K562 (cell line): ENCODE measurements at regions not wholly inside any gene's neighbourhood (a gene's known extent, or its start where the extent isn't known, plus 50 kb on each side); places are given as distances from the start of the nearest gene placed in this dataset.
"Not testable (repeated sequence)": the region's sequence is repeated elsewhere in the genome, so short reads cannot be mapped to it uniquely, and the experiment has no call there.

Experiments used
- ATAC-seq: fragments of 200-7000 bp; cut with Tn5 transposase; 3 replicates; pipeline ENCODE4 v1.9.1; 2020; ENCODE audit warnings: moderate library complexity
- BruUV-seq: library from RNA; stranded (reverse); fragments of 400-500 nt; replicated peaks from 2 replicates; lab custom pipeline; 2021; lab: Mats Ljungman, UMichigan
- CTCF ChIA-PET: fragments of 300-600 bp; formaldehyde crosslinking; extraction: SDS; loops from one replicate; lab custom pipeline; 2021; ENCODE audit warnings: low intra/inter-chr PET ratio; lab: Yijun Ruan, JAX
- POLR2A ChIA-PET: fragments of 300-600, 350-650 bp; sonication (Branson Sonifier 250); formaldehyde crosslinking; extraction: SDS; loops from one replicate; lab custom pipeline; 2021; ENCODE audit warnings: antibody characterized with exemption, inconsistent platforms; lab: Yijun Ruan, JAX
- DNase-seq, 4 experiments: peaks; one replicate each; pipeline versions ENCODE4 v3.0.0 to v3.0.0-alpha.2; 2011 to 2018; ENCODE audit warnings: low spot score in 3 of 4, mixed read lengths in 3 of 4; ENCODE audit errors: extremely low read depth in 1 of 4
- FAIRE-seq: peaks from 2 replicates; lab custom pipeline; 2011; peaks lifted over from hg19 to GRCh38; lab: Jason Lieb, UNC
- H2AFZ ChIP-seq: 2 replicates; pipeline ENCODE4 v1.6.0; 2011; ENCODE audit warnings: low read depth, low read length, control low read depth, inconsistent platforms
- H3K27ac ChIP-seq: fragments of 200-600 bp; 3 replicates; pipeline ENCODE4 v1.8.0; 2011; ENCODE audit warnings: low read depth, mild to moderate bottlenecking, control low read depth, inconsistent platforms, low read length, moderate library complexity, mixed read lengths; ENCODE audit errors: extremely low read depth
- H3K27me3 ChIP-seq, 2 experiments: fragments of 300-600 bp in 1 of 2; 2 replicates in 1 of 2; 3 replicates in 1 of 2; pipeline versions ENCODE4 v1.6.0 to v1.8.0; 2011; ENCODE audit warnings: inconsistent platforms in 2 of 2, low read length in 2 of 2, mild to moderate bottlenecking in 1 of 2, mixed read lengths in 1 of 2, moderate library complexity in 1 of 2; ENCODE audit not compliant: control insufficient read depth in 2 of 2, insufficient read depth in 2 of 2
- H3K36me3 ChIP-seq: fragments of 300-600 bp; 3 replicates; pipeline ENCODE4 v1.8.0; 2011; ENCODE audit warnings: mild to moderate bottlenecking, low read length, inconsistent platforms; ENCODE audit not compliant: control insufficient read depth, insufficient read depth
- H3K4me1 ChIP-seq, 2 experiments: fragments of 200-600 bp in 1 of 2; replicated peaks in 1 of 2; 2 replicates in 1 of 2; 3 replicates in 1 of 2; pipeline versions ENCODE4 v1.5.1 to v1.8.0; 2011; ENCODE audit warnings: inconsistent platforms in 2 of 2, low read length in 2 of 2, mild to moderate bottlenecking in 1 of 2, mixed read lengths in 1 of 2, moderate library complexity in 1 of 2; ENCODE audit not compliant: control insufficient read depth in 2 of 2, insufficient read depth in 2 of 2
- H3K4me2 ChIP-seq: 2 replicates; pipeline ENCODE4 v1.6.1; 2011; ENCODE audit warnings: low read length, control low read depth, inconsistent platforms, mixed read lengths; ENCODE audit not compliant: insufficient read depth
- H3K4me3 ChIP-seq: fragments of 200-600 bp; sonication (generic), shearing (Covaris generic); 2 replicates; pipeline ENCODE4 v1.5.1; 2016; ENCODE audit warnings: control low read depth, inconsistent platforms
- H3K79me2 ChIP-seq: fragments of 200-600 bp; 3 replicates; pipeline ENCODE4 v1.8.0; 2011; ENCODE audit warnings: low read length, inconsistent platforms; ENCODE audit not compliant: control insufficient read depth, insufficient read depth
- H3K9ac ChIP-seq, 2 experiments: 2 replicates each; pipeline versions ENCODE4 v1.6.0 to v1.6.1; 2011; ENCODE audit warnings: low read depth in 2 of 2, low read length in 2 of 2, control low read depth in 1 of 2, inconsistent platforms in 1 of 2, mild to moderate bottlenecking in 1 of 2, mixed read lengths in 1 of 2; ENCODE audit not compliant: insufficient read depth in 1 of 2
- H3K9me1 ChIP-seq: one replicate; pipeline ENCODE4 v1.6.0; 2011; ENCODE audit warnings: inconsistent platforms, mild to moderate bottlenecking, low read length, moderate library complexity; ENCODE audit not compliant: control insufficient read depth, insufficient read depth
- H3K9me3 ChIP-seq: replicated peaks from 2 replicates; pipeline ENCODE4 v1.5.1; 2011; ENCODE audit warnings: low read depth, low read length, inconsistent platforms; ENCODE audit not compliant: control insufficient read depth, insufficient read depth
- H4K20me1 ChIP-seq: replicated peaks from 2 replicates; pipeline ENCODE4 v1.6.1; 2011; ENCODE audit warnings: low read length, inconsistent platforms, mixed read lengths; ENCODE audit not compliant: control insufficient read depth, insufficient read depth
- CEBPB ChIP-seq: fragments of 450-650 bp; IDR thresholded peaks from 2 replicates; pipeline ENCODE4 v1.6.1; 2016; ENCODE audit warnings: missing genetic modification characterization, missing compliant biosample characterization
- CXXC5 ChIP-seq: fragments of 250-450 bp; sonication (Bioruptor Pico); IDR thresholded peaks from 2 replicates; pipeline ENCODE4 v1.8.0; 2022; ENCODE audit warnings: inconsistent platforms, mild to moderate bottlenecking, moderate library complexity
- EGR1 ChIP-seq: fragments of 450-650 bp; conservative IDR thresholded peaks from 2 replicates; pipeline ENCODE4 v1.6.1; 2017; ENCODE audit warnings: mild to moderate bottlenecking
- EHMT2 ChIP-seq: fragments of 450-650 bp; IDR thresholded peaks from 2 replicates; pipeline ENCODE4 v1.6.1; 2018; ENCODE audit warnings: antibody characterized with exemption
- FOXA3 ChIP-seq, 2 experiments: fragments of 450-650 bp in 1 of 2; sonication (generic) in 1 of 2; formaldehyde crosslinking; IDR thresholded peaks in 1 of 2; conservative IDR thresholded peaks in 1 of 2; 2 replicates each; pipeline versions ENCODE4 v1.4.0 to v1.8.0; 2020 to 2022; ENCODE audit warnings: mild to moderate bottlenecking in 2 of 2, missing genetic modification reagents in 1 of 2
- FOXK2 ChIP-seq, 2 experiments: fragments of 450-650 bp; IDR thresholded peaks in 1 of 2; conservative IDR thresholded peaks in 1 of 2; 2 replicates each; pipeline ENCODE4 v1.6.1; 2016; ENCODE audit warnings: low read depth in 2 of 2, mild to moderate bottlenecking in 1 of 2
- GMEB1 ChIP-seq: fragments of 250-450 bp; sonication (Bioruptor Pico); IDR thresholded peaks from 2 replicates; pipeline ENCODE4 v1.4.0; 2020; ENCODE audit warnings: mild to moderate bottlenecking
- L3MBTL2 ChIP-seq: fragments of 450-650 bp; IDR thresholded peaks from 2 replicates; pipeline ENCODE4 v1.6.1; 2016; ENCODE audit warnings: mild to moderate bottlenecking, moderate library complexity
- MAZ ChIP-seq, 2 experiments: fragments of 450-650 bp in 1 of 2; sonication (generic) in 1 of 2; formaldehyde crosslinking; IDR thresholded peaks in 1 of 2; conservative IDR thresholded peaks in 1 of 2; 2 replicates each; pipeline versions ENCODE4 v1.4.0 to v1.5.0; 2020; ENCODE audit warnings: mild to moderate bottlenecking in 1 of 2, missing genetic modification reagents in 1 of 2
- MEIS2 ChIP-seq: fragments of 450-650 bp; IDR thresholded peaks from 2 replicates; pipeline ENCODE4 v1.6.1; 2014; ENCODE audit warnings: mild to moderate bottlenecking; ENCODE audit not compliant: partially characterized antibody
- NFRKB ChIP-seq: fragments of 450-650 bp; IDR thresholded peaks from 2 replicates; pipeline ENCODE4 v1.6.1; 2016; ENCODE audit warnings: low read depth
- POLR2A ChIP-seq: fragments of 450-650 bp; conservative IDR thresholded peaks from 2 replicates; pipeline ENCODE4 v1.6.1; 2016
- POLR2B ChIP-seq: fragments of 450-650 bp; IDR thresholded peaks from 2 replicates; pipeline ENCODE4 v1.6.1; 2018; ENCODE audit warnings: low read depth; ENCODE audit not compliant: partially characterized antibody
- POLR2G ChIP-seq: fragments of 200-400 bp; formaldehyde crosslinking; IDR thresholded peaks from 2 replicates; pipeline ENCODE4 v1.6.1; 2017; ENCODE audit warnings: low read depth, mild to moderate bottlenecking, antibody characterized with exemption, low read length, moderate library complexity
- RBFOX2 ChIP-seq: fragments of 200-400 bp; formaldehyde crosslinking; IDR thresholded peaks from 2 replicates; pipeline ENCODE4 v1.6.1; 2017; ENCODE audit warnings: low read depth, mild to moderate bottlenecking, low read length, moderate library complexity
- SOX6 ChIP-seq: fragments of 450-650 bp; IDR thresholded peaks from 2 replicates; pipeline ENCODE4 v1.6.1; 2014; ENCODE audit warnings: mild to moderate bottlenecking
- SUPT5H ChIP-seq: fragments of 450-650 bp; IDR thresholded peaks from 2 replicates; pipeline ENCODE4 v1.6.1; 2016
- YY1 ChIP-seq, 3 experiments: IDR thresholded peaks; 2 replicates each; pipeline ENCODE4 v1.6.1; 2011; ENCODE audit warnings: low read length in 2 of 3, mild to moderate bottlenecking in 2 of 3, moderate library complexity in 2 of 3, borderline replicate concordance in 1 of 3, control low read depth in 1 of 3, low read depth in 1 of 3; ENCODE audit not compliant: insufficient read depth in 3 of 3, insufficient replicate concordance in 2 of 3, control insufficient read depth in 1 of 3, insufficient read length in 1 of 3; ENCODE audit errors: extremely low read depth in 1 of 3
- WGBS: fragments of 100-300 bp; shearing (Covaris generic); methylation state at CpG from one replicate; pipeline ENCODE4 v1.1.6; 2016; ENCODE audit warnings: low coverage, mixed read lengths; ENCODE audit not compliant: insufficient coverage; ENCODE audit errors: missing lambda C conversion rate; 5-methylcytosine and 5-hydroxymethylcytosine counted together
- in situ Hi-C: fragments of 300-500 bp; cut with MboI; formaldehyde crosslinking; loops from 4 replicates; pipeline ENCODE4 v1.15.0; 2018; ENCODE audit warnings: inconsistent platforms, mixed read lengths
- intact Hi-C: fragments of 100-400 bp; cut with micrococcal nuclease; formaldehyde crosslinking; loops from 2 replicates; pipeline ENCODE4 v1.14.2; 2022
- TF ChIP-seq, protein P1 (sequence below): fragments of 450-650 bp; IDR thresholded peaks from 2 replicates; pipeline ENCODE4 v1.6.1; 2016

DNA sequence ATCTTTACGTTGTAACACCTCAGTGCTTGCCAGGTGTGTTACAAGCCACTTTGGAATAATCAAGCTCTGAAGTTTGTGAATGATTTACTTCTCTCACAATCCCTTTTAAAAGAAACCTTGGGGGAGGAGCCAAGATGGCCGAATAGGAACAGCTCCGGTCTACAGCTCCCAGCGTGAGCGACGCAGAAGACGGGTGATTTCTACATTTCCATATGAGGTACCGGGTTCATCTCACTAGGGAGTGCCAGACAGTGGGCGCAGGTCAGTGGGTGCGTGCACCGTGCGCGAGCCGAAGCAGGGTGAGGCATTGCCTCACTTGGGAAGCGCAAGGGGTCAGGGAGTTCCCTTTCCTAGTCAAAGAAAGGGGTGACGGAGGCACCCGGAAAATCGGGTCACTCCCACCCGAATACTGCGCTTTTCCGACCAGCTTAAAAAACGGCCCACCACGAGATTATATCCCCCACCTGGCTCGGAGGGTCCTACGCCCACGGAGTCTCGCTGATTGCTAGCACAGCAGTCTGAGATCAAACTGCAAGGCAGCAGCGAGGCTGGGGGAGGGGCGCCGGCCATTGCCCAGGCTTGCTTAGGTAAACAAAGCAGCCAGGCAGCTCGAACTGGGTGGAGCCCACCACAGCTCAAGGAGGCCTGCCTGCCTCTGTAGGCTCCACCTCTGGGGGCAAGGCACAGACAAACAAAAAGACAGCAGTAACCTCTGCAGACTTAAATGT lies 118.0 kb upstream of the BCL9 start:
- peak; percentile 49; the same call in 2 of the 3 replicates for ATAC-seq
- Histone ChIP-seq H2AFZ (peak overlapping the region; percentile 86), H3K4me2 (peak overlapping the region; percentile 65; the same call in 1 of the 2 replicates), H3K9ac (peak overlapping the region; percentile 44 to 58; a peak in 2 of 4 replicates), H3K4me3 (0 out of 2 replicates have a peak overlapping the region, but pooled peaks have one; percentile 18), H3K27ac (peak overlapping the region; percentile 55; the same call in 1 of the 3 replicates)
- in situ Hi-C loops, CTCF ChIA-PET, BruUV-seq, FAIRE-seq, intact Hi-C loops, H3K9me3 ChIP-seq, H3K9me1 ChIP-seq, H3K4me1 ChIP-seq, H3K36me3 ChIP-seq, H4K20me1 ChIP-seq, H3K27me3 ChIP-seq, H3K79me2 ChIP-seq: not testable (repeated sequence)
- 2% methylated on average over 13 of the region's 31 CpGs for whole genome bisulfite sequencing
- POLR2A ChIA-PET, result interaction anchor here (0.7 to 1.1 kb wide), 3 partner anchors 9 to 12 kb away, joined by 3 to 5 read pairs (median 4); no protein-coding TSS in a partner anchor
- DNase-seq, result peak in 1 of 4 experiments; percentile 43
- peak; percentile 84 for TF ChIP-seq NFRKB
- TF ChIP-seq EGR1, result peak; percentile 29; the same call in 1 of the 2 replicates
- 0 out of 4 replicates have a peak, but pooled peaks of 1 of the 2 experiments have one; percentile 16 for TF ChIP-seq MAZ (CRISPR knock-in tag; conservative IDR thresholded peaks at IDR 0.05 in 1 of 2, IDR thresholded peaks at IDR 0.05 in 1 of 2)
- TF ChIP-seq POLR2G, result peak; percentile 31; the same call in 1 of the 2 replicates
- peak; percentile 44; the same call in 1 of the 2 replicates for TF ChIP-seq SUPT5H
- peak; percentile 59 for TF ChIP-seq MEIS2
- peak; percentile 11; the same call in 1 of the 2 replicates for TF ChIP-seq SOX6
- peak; percentile 7; the same call in 1 of the 2 replicates for TF ChIP-seq GMEB1 (CRISPR knock-in tag)
- TF ChIP-seq YY1 (IDR thresholded peaks at IDR 0.05; ENCODE audit: borderline replicate concordance in 1 of 3, control insufficient read depth in 1 of 3, extremely low read depth in 1 of 3, insufficient read depth in 3 of 3, insufficient read length in 1 of 3, insufficient replicate concordance in 2 of 3, low read depth in 1 of 3, low read length in 2 of 3), result peak in 2 of 3 experiments; percentile 60 to 68
- 0 out of 2 replicates have a peak, but pooled peaks have one; percentile 13 for TF ChIP-seq CEBPB (tag)
- peak; percentile 41; the same call in 1 of the 2 replicates for TF ChIP-seq CXXC5 (CRISPR knock-in tag)
- TF ChIP-seq POLR2B, result peak; percentile 25
- TF ChIP-seq FOXK2 (conservative IDR thresholded peaks at IDR 0.05 in 1 of 2, IDR thresholded peaks at IDR 0.05 in 1 of 2; ENCODE audit: low read depth in 2 of 2), result peak in 1 of 2 experiments; percentile 49; a peak in 1 of 4 replicates
- TF ChIP-seq RBFOX2, result peak; percentile 41
- TF ChIP-seq, protein P1, sequence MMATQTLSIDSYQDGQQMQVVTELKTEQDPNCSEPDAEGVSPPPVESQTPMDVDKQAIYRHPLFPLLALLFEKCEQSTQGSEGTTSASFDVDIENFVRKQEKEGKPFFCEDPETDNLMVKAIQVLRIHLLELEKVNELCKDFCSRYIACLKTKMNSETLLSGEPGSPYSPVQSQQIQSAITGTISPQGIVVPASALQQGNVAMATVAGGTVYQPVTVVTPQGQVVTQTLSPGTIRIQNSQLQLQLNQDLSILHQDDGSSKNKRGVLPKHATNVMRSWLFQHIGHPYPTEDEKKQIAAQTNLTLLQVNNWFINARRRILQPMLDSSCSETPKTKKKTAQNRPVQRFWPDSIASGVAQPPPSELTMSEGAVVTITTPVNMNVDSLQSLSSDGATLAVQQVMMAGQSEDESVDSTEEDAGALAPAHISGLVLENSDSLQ, result peak; percentile 14; the same call in 1 of the 2 replicates
- TF ChIP-seq FOXA3 (CRISPR knock-in tag; conservative IDR thresholded peaks at IDR 0.05 in 1 of 2, IDR thresholded peaks at IDR 0.05 in 1 of 2), result peak; percentile 83 to 89; a peak in 3 of 4 replicates
- peak; percentile 57; the same call in 1 of the 2 replicates for TF ChIP-seq L3MBTL2
- peak; percentile 52; the same call in 1 of the 2 replicates for TF ChIP-seq EHMT2
- TF ChIP-seq POLR2A, result peak; percentile 66
